Mesenchymal stem cell (in vitro differentiated cells and primary cell): ENCODE measurements at regions not wholly inside any gene's neighbourhood (a gene's known extent, or its start where the extent isn't known, plus 50 kb on each side); places are given as distances from the start of the nearest gene placed in this dataset.

Experiments used
- DNase-seq: peaks from one replicate; pipeline ENCODE4 v3.0.0-alpha.2; 2013
- H2AFZ ChIP-seq: one replicate; pipeline ENCODE4 v1.6.1; 2013; ENCODE audit warnings: low read depth, mild to moderate bottlenecking, control low read depth, inconsistent platforms, low read length, moderate library complexity
- H2AK5ac ChIP-seq: 2 replicates; pipeline ENCODE4 v1.6.1; 2013; ENCODE audit warnings: low read length, moderate library complexity, mild to moderate bottlenecking, inconsistent platforms; ENCODE audit not compliant: severe bottlenecking
- H2BK120ac ChIP-seq: one replicate; pipeline ENCODE4 v1.6.1; 2013; ENCODE audit warnings: low read depth, mild to moderate bottlenecking, inconsistent platforms, low read length, moderate library complexity
- H2BK12ac ChIP-seq, 2 experiments: one replicate each; pipeline ENCODE4 v1.6.1; 2013; ENCODE audit warnings: inconsistent platforms in 2 of 2, low read length in 2 of 2, mild to moderate bottlenecking in 2 of 2, moderate library complexity in 2 of 2, control low read depth in 1 of 2
- H2BK15ac ChIP-seq: one replicate; pipeline ENCODE4 v1.6.1; 2013; ENCODE audit warnings: mild to moderate bottlenecking, low read depth, inconsistent platforms; ENCODE audit not compliant: poor library complexity, severe bottlenecking
- H2BK5ac ChIP-seq: 2 replicates; pipeline ENCODE4 v1.6.1; 2013; ENCODE audit warnings: low read depth, mild to moderate bottlenecking, low read length, control low read depth, inconsistent platforms; ENCODE audit not compliant: poor library complexity, severe bottlenecking
- H3K14ac ChIP-seq, 2 experiments: one replicate each; pipeline ENCODE4 v1.6.1; 2013; ENCODE audit warnings: inconsistent platforms in 2 of 2, low read length in 2 of 2, control low read depth in 1 of 2, mild to moderate bottlenecking in 1 of 2, moderate library complexity in 1 of 2
- H3K18ac ChIP-seq, 2 experiments: one replicate each; pipeline ENCODE4 v1.6.1; 2013; ENCODE audit warnings: inconsistent platforms in 2 of 2, low read length in 2 of 2, control low read depth in 1 of 2, low read depth in 1 of 2, mild to moderate bottlenecking in 1 of 2
- H3K23ac ChIP-seq, 2 experiments: one replicate each; pipeline ENCODE4 v1.6.1; 2013; ENCODE audit warnings: inconsistent platforms in 2 of 2, low read length in 2 of 2, mild to moderate bottlenecking in 2 of 2, moderate library complexity in 2 of 2, control low read depth in 1 of 2
- H3K27ac ChIP-seq: 2 replicates; pipeline ENCODE4 v1.5.1; 2013; ENCODE audit warnings: mild to moderate bottlenecking, moderate library complexity, low read length, control low read depth, inconsistent platforms; ENCODE audit not compliant: poor library complexity, severe bottlenecking
- H3K27me3 ChIP-seq, 2 experiments: 2 replicates each; pipeline versions ENCODE4 v1.6.1 to v1.7.0; 2013; ENCODE audit warnings: low read length in 2 of 2, mild to moderate bottlenecking in 2 of 2, moderate library complexity in 2 of 2, control low read depth in 1 of 2, inconsistent platforms in 1 of 2; ENCODE audit not compliant: control insufficient read depth in 1 of 2, insufficient read depth in 1 of 2
- H3K36me3 ChIP-seq, 2 experiments: 2 replicates each; pipeline versions ENCODE4 v1.6.1 to v1.7.0; 2013; ENCODE audit warnings: low read length in 2 of 2, control low read depth in 1 of 2, inconsistent platforms in 1 of 2, low read depth in 1 of 2, mild to moderate bottlenecking in 1 of 2; ENCODE audit not compliant: insufficient read depth in 2 of 2, control insufficient read depth in 1 of 2
- H3K4ac ChIP-seq, 2 experiments: one replicate each; pipeline ENCODE4 v1.6.1; 2013; ENCODE audit warnings: inconsistent platforms in 2 of 2, low read length in 2 of 2, mild to moderate bottlenecking in 2 of 2, moderate library complexity in 2 of 2, control low read depth in 1 of 2, low read depth in 1 of 2
- H3K4me1 ChIP-seq: 2 replicates; pipeline ENCODE4 v1.6.1; 2013; ENCODE audit warnings: low read depth, low read length, control low read depth; ENCODE audit not compliant: control insufficient read depth, insufficient read depth
- H3K4me2 ChIP-seq: 2 replicates; pipeline ENCODE4 v1.6.1; 2013; ENCODE audit warnings: low read length, mild to moderate bottlenecking, inconsistent platforms; ENCODE audit not compliant: poor library complexity, severe bottlenecking
- H3K4me3 ChIP-seq, 2 experiments: 2 replicates each; pipeline versions ENCODE4 v1.5.1 to v1.7.0; 2013; ENCODE audit warnings: low read length in 2 of 2, mild to moderate bottlenecking in 2 of 2, control low read depth in 1 of 2, low read depth in 1 of 2; ENCODE audit not compliant: insufficient read depth in 1 of 2
- H3K79me1 ChIP-seq: replicated peaks from 2 replicates; pipeline ENCODE4 v1.6.1; 2013; ENCODE audit warnings: mild to moderate bottlenecking, control low read depth, low read length, inconsistent platforms; ENCODE audit not compliant: poor library complexity, severe bottlenecking
- H3K9ac ChIP-seq: 2 replicates; pipeline ENCODE4 v1.7.0; 2013; ENCODE audit warnings: mild to moderate bottlenecking, low read length, moderate library complexity
- H3K9me3 ChIP-seq: 2 replicates; pipeline ENCODE4 v1.7.0; 2013; ENCODE audit warnings: mild to moderate bottlenecking, low read length; ENCODE audit not compliant: control insufficient read depth
- H4K8ac ChIP-seq: one replicate; pipeline ENCODE4 v1.6.1; 2013; ENCODE audit warnings: inconsistent platforms, mild to moderate bottlenecking, low read length, moderate library complexity
- H4K91ac ChIP-seq: one replicate; pipeline ENCODE4 v1.6.1; 2013; ENCODE audit warnings: mild to moderate bottlenecking, low read length, inconsistent platforms
- WGBS: methylation state at CpG from one replicate; pipeline ENCODE4 v1.1.7; 2013; ENCODE audit warnings: mixed read lengths; 5-methylcytosine and 5-hydroxymethylcytosine counted together

DNA sequence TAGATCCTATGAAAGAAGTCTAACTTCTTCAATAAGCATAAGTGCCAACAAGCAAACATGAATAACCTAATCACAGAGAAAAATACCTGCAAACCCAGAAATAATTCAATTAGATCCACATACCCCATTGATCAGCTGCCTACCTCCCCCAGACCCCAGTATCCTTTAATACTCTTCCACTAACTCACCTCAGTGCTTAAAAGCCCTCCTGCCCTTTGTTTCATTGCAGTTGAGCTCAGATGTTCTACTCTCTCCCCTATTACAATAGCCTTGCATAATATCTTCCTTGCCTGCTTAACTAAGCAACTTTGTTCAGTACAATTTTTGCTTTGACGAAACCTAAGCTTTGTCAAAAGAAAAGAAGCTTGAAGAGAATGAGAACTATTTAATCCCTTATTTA is 156.0 kb upstream of the ZC3H15 start:
- H2BK12ac ChIP-seq, result no peak overlapping the region
- H2AFZ ChIP-seq, result no peak overlapping the region
- H3K79me1 ChIP-seq, result no peaks in the 10 kb centered on the region
- no peak overlapping the region for H3K4ac ChIP-seq
- WGBS, result no CpG with 5 or more reads among the region's 1 CpG
- no peak overlapping the region for H2BK15ac ChIP-seq
- H3K18ac ChIP-seq, result no peak overlapping the region
- no peak overlapping the region for H3K14ac ChIP-seq
- H3K23ac ChIP-seq, result no peak overlapping the region
- no peak overlapping the region for H2BK120ac ChIP-seq
- H3K4me3 ChIP-seq, result no peak overlapping the region
- H4K8ac ChIP-seq, result no peak overlapping the region
- no peak overlapping the region for H3K9ac ChIP-seq
- no peak overlapping the region for H4K91ac ChIP-seq
- H3K36me3 ChIP-seq, result no peaks in the 10 kb centered on the region
- DNase-seq, result no peak
- H3K4me1 ChIP-seq, result no peaks in the 10 kb centered on the region
- H2AK5ac ChIP-seq, result no peak overlapping the region
- H3K9me3 ChIP-seq, result peaks cover 4% of the 10 kb centered on the region
- no peak overlapping the region for H3K4me2 ChIP-seq
- H3K27me3 ChIP-seq, result no peaks in the 10 kb centered on the region
- H2BK5ac ChIP-seq, result no peak overlapping the region
- H3K27ac ChIP-seq, result no peak overlapping the region

DNA sequence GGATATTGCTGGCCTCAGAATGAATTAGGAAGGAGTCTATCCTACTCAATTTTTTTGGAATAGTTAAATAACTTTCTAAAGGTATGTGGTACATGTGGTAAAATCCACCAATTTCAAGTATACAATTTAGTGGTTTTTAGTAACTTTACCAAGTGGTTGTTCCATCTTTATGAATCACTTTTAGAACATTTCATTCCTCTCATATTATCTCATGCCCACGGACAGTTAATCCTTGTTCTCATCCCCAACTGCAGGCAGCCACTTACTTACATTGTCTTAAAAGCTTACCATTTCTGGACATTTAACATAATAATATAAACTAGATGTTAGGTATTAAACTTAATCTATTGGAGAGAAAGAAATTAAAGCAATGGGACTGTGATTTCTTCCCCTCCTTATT is 146.3 kb upstream of the ZC3H15 start:
- no peak overlapping the region for H3K9ac ChIP-seq
- no peaks in the 10 kb centered on the region for H3K36me3 ChIP-seq
- H2AK5ac ChIP-seq, result no peak overlapping the region
- H2AFZ ChIP-seq, result no peak overlapping the region
- no peaks in the 10 kb centered on the region for H3K27me3 ChIP-seq
- no peak overlapping the region for H3K4ac ChIP-seq
- H3K4me3 ChIP-seq, result no peak overlapping the region
- no peak overlapping the region for H2BK15ac ChIP-seq
- no peak overlapping the region for H3K14ac ChIP-seq
- H3K4me2 ChIP-seq, result no peak overlapping the region
- no peaks in the 10 kb centered on the region for H3K9me3 ChIP-seq
- no peak overlapping the region for H3K23ac ChIP-seq
- H2BK5ac ChIP-seq, result no peak overlapping the region
- no peak for DNase-seq
- H4K91ac ChIP-seq, result no peak overlapping the region
- no peak overlapping the region for H3K27ac ChIP-seq
- no peak overlapping the region for H2BK120ac ChIP-seq
- no CpG with 5 or more reads among the region's 1 CpG for WGBS
- H3K79me1 ChIP-seq, result no peaks in the 10 kb centered on the region
- no peak overlapping the region for H2BK12ac ChIP-seq
- H4K8ac ChIP-seq, result no peak overlapping the region
- H3K18ac ChIP-seq, result no peak overlapping the region
- no peaks in the 10 kb centered on the region for H3K4me1 ChIP-seq

GRCh38 chr2:186342029-186342428 is 144.0 kb upstream of the ZC3H15 start:
- H3K9me3 ChIP-seq, result no peaks in the 10 kb centered on the region
- H4K91ac ChIP-seq, result no peak overlapping the region
- no peak overlapping the region for H3K9ac ChIP-seq
- no peaks in the 10 kb centered on the region for H3K79me1 ChIP-seq
- no peak overlapping the region for H3K14ac ChIP-seq
- H3K4me2 ChIP-seq, result no peak overlapping the region
- no peak overlapping the region for H3K4ac ChIP-seq
- no peak overlapping the region for H2BK15ac ChIP-seq
- no peak overlapping the region for H3K4me3 ChIP-seq
- 94% methylated on average over 1 of the region's 1 CpG for WGBS
- H3K18ac ChIP-seq, result no peak overlapping the region
- no peak overlapping the region for H2AK5ac ChIP-seq
- no peak overlapping the region for H2BK5ac ChIP-seq
- no peak overlapping the region for H4K8ac ChIP-seq
- no peak overlapping the region for H2AFZ ChIP-seq
- no peak overlapping the region for H3K23ac ChIP-seq
- H3K36me3 ChIP-seq, result no peaks in the 10 kb centered on the region
- DNase-seq, result no peak
- no peaks in the 10 kb centered on the region for H3K27me3 ChIP-seq
- no peak overlapping the region for H2BK12ac ChIP-seq
- H3K27ac ChIP-seq, result no peak overlapping the region
- H2BK120ac ChIP-seq, result no peak overlapping the region
- no peaks in the 10 kb centered on the region for H3K4me1 ChIP-seq

DNA sequence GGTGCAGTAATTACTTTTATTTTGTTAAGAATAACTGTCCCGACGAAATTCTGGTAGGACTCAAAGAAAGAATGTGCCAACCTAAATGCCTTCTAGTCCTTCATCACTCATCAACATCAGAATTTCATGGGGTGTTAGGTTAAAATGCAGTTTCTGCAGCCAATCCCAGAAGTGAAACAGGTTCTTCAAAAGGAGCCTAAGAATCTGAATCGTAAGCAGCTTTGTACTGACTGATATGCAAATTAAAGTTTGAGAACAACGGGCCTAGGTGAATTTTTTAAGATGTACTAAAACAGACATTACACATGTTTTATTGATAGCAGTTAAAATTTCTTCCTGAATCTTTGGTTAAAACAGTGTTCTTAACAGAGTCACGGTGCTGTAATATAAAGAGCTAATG is 140.3 kb upstream of the ZC3H15 start:
- Histone ChIP-seq H3K9me3 (no peaks in the 10 kb centered on the region), H3K79me1 (no peaks in the 10 kb centered on the region), H4K8ac (no peak overlapping the region), H3K36me3 (no peaks in the 10 kb centered on the region), H4K91ac (no peak overlapping the region), H3K23ac (no peak overlapping the region), H3K4me3 (no peak overlapping the region), H3K14ac (no peak overlapping the region), H2BK5ac (no peak overlapping the region), H3K9ac (no peak overlapping the region), H2AFZ (no peak overlapping the region), H2AK5ac (no peak overlapping the region), H3K18ac (no peak overlapping the region), H3K4ac (no peak overlapping the region), H3K4me2 (no peak overlapping the region), H2BK120ac (no peak overlapping the region), H3K27me3 (no peaks in the 10 kb centered on the region), H2BK12ac (no peak overlapping the region), H2BK15ac (no peak overlapping the region), H3K27ac (no peak overlapping the region), H3K4me1 (no peaks in the 10 kb centered on the region)
- 42% methylated on average over 2 of the region's 5 CpGs for WGBS
- DNase-seq, result no peak
